ACC112 (cell line): ENCODE measurements at regions not wholly inside any gene's neighbourhood (a gene's known extent, or its start where the extent isn't known, plus 50 kb on each side); places are given as distances from the start of the nearest gene placed in this dataset.
"Not testable (repeated sequence)": the region's sequence is repeated elsewhere in the genome, so short reads cannot be mapped to it uniquely, and the experiment has no call there.

Source experiments
- H2AFZ ChIP-seq: fragments of 200-600 bp; sonication (generic); one replicate; pipeline ENCODE4 v1.6.0; 2017; ENCODE audit warnings: antibody characterized with exemption, low read length; ENCODE audit not compliant: unreplicated experiment
- H3K27ac ChIP-seq: fragments of 200-600 bp; sonication (generic); 2 replicates; pipeline ENCODE4 v1.5.1; 2014; ENCODE audit warnings: low read depth, mild to moderate bottlenecking, antibody characterized with exemption, low read length, moderate library complexity
- H3K27me3 ChIP-seq: fragments of 200-600 bp; sonication (generic); 2 replicates; pipeline ENCODE4 v1.6.1; 2014; ENCODE audit warnings: mild to moderate bottlenecking, antibody characterized with exemption, low read length, moderate library complexity, mixed read lengths; ENCODE audit not compliant: insufficient read depth
- H3K36me3 ChIP-seq: fragments of 200-600 bp; sonication (generic); 2 replicates; pipeline ENCODE4 v1.6.1; 2016; ENCODE audit warnings: mild to moderate bottlenecking, antibody characterized with exemption, low read length, moderate library complexity, mixed read lengths; ENCODE audit not compliant: insufficient read depth
- H3K4me1 ChIP-seq: fragments of 200-600 bp; sonication (generic); one replicate; pipeline ENCODE4 v1.6.1; 2016; ENCODE audit warnings: low read length, mixed read lengths; ENCODE audit not compliant: insufficient read depth, unreplicated experiment, control insufficient read depth
- H3K4me3 ChIP-seq: fragments of 200-600 bp; sonication (generic); 2 replicates; pipeline ENCODE4 v1.5.1; 2014; ENCODE audit warnings: mild to moderate bottlenecking, low read depth, low read length
- H3K79me2 ChIP-seq: fragments of 200-600 bp; sonication (generic); one replicate; pipeline ENCODE4 v1.6.0; 2016; ENCODE audit warnings: low read length; ENCODE audit not compliant: control insufficient read depth, unreplicated experiment, insufficient read depth

DNA sequence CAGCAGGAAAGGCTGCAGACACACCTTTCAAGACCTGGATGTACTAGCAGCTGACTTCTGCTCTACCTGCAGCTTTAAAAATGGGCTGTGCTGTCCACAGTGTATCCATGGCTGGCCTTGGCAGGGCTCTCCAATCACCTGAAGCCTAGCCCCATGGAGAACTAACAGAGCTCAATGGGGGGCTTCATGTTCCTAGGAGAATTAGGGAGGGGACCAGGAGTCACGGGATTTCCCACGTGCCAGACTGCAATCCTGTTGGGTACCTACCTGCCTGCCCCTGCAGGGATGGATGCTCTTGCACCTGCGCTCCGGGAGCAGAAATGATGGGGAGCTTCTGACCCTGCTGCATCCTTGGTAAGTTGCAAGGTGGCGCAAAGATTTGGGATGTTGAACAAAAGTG lies 462.1 kb downstream of the ICE1 start:
- Histone ChIP-seq H3K27ac (no peak overlapping the region), H3K4me1 (no peaks in the 10 kb centered on the region), H3K4me3 (no peak overlapping the region), H2AFZ (no peak overlapping the region), H3K27me3 (no peaks in the 10 kb centered on the region), H3K79me2 (no peaks in the 10 kb centered on the region), H3K36me3 (no peaks in the 10 kb centered on the region)

DNA sequence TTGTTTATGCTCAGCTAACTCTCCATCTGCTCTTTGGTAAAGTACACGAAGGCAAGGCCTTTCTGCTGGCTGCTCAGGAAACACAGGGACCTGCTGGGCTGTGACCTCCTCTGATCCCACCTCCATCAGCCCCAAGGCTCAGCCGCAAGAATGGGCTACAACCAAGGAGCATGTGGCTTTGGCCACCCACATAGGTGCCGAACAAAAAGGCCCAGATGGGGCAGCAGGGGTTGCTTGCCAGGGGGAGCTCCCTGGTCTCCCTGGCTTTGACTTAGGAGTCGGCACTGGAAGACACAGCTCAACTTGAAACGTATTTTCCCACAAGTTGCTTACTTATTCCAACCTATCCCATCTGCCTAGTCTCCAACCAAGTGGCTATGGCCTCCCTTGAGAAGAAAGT lies 461.1 kb downstream of the ICE1 start:
- Histone ChIP-seq H2AFZ (no peak overlapping the region), H3K79me2 (no peaks in the 10 kb centered on the region), H3K27me3 (no peaks in the 10 kb centered on the region), H3K4me3 (no peak overlapping the region), H3K36me3 (no peaks in the 10 kb centered on the region), H3K4me1 (no peaks in the 10 kb centered on the region), H3K27ac (no peak overlapping the region)

DNA sequence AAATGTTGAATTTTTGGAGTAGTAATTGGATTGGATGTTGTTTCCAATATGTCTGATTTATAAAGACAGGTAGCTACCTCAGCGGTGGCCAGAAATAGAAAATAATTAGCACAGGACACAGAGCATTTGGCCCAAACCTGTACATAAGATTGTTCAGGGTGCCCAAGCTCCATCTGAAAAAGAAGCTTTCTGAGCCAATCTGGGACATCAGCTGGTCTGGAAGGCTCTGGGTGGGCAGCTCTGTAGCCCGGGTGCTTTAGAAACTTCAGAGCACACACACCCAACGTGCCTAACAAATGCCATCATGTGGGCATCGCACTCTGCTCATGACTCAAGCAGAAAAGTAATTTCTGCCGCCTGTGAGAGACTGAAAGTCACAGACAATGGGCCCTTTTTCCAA lies 460.7 kb downstream of the ICE1 start:
- Histone ChIP-seq H3K4me3 (no peak overlapping the region), H3K36me3 (no peaks in the 10 kb centered on the region), H3K27ac (no peak overlapping the region), H3K4me1 (no peaks in the 10 kb centered on the region), H3K27me3 (no peaks in the 10 kb centered on the region), H3K79me2 (no peaks in the 10 kb centered on the region), H2AFZ (no peak overlapping the region)

DNA sequence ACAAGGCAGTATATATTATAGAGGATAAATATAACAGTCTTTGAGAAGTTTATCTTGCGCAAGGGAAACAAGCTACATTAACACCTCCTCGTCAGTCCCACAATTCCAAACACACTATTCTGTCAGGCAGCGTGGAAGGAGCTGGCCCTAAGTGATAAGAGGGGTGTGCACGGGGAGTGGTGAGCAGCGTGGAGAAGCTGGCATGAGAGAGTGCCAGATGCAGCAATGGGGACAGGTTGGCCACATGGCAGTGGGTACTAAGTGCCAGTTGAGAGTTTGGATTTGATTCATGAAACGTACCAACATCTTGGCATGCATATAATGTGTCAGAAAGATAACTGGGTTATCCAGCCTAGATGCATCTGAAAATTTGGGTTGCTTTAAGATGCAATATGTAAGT lies 460.2 kb downstream of the ICE1 start:
- Histone ChIP-seq H2AFZ (no peak overlapping the region), H3K27ac (no peak overlapping the region), H3K79me2 (no peaks in the 10 kb centered on the region), H3K4me1 (no peaks in the 10 kb centered on the region), H3K36me3 (no peaks in the 10 kb centered on the region), H3K4me3 (no peak overlapping the region), H3K27me3 (no peaks in the 10 kb centered on the region)

DNA sequence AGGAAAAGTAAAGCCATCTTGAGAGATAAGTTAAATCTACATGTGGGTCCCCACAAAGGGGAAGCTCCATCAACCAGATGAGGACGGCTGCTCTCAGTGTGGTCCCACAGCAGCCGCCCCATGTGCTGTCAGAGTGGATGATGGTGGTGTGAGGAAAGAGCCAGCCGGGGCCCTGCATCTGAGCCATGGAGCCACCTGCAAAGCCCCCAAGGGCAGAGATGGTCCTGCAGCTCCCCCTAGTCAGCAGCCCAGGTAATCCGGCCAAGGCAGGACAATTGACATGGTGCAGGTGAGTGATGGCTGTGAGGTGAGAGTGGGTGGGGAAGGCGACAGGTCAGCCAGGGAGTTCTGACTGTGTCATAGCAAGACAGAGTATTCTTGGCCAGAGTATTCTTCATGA lies 458.8 kb downstream of the ICE1 start:
- H3K4me1 ChIP-seq = no peaks in the 10 kb centered on the region
- H2AFZ ChIP-seq = no peak overlapping the region
- no peak overlapping the region for H3K4me3 ChIP-seq
- no peaks in the 10 kb centered on the region for H3K27me3 ChIP-seq
- H3K79me2 ChIP-seq = no peaks in the 10 kb centered on the region
- H3K27ac ChIP-seq = no peak overlapping the region
- H3K36me3 ChIP-seq = no peaks in the 10 kb centered on the region

DNA sequence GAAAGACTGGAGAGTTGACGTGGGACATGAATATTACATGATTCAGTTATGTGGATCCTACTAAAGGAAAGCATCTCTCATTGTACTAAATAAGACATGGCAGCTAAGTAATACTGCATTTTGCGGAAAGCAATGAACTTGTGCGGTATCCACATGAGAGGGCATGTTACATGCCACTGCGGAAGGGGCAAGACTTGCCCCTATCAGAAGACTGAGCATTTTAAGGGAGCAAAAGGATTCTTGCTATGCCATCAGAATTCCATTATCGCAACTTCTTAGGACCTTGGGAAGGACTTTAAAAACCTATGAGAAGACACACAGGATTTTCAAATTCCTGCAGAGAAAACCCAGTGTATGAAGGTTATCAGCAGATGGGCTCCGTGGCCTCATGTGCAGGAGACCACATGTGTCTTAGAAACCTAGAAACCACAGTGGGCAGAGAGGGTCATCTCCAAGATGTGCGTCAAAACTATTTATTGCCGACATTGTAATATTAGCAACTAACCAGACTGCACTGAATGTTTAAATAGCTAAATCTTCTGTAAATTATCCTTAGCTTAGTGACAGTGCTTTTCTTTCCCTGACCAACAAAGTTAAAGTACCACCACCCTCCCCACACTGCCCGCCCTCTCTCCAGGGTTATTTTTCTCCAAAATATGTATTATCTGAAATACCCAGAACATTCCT lies 457.7 kb downstream of the ICE1 start:
- H3K79me2 ChIP-seq = no peaks in the 10 kb centered on the region

DNA sequence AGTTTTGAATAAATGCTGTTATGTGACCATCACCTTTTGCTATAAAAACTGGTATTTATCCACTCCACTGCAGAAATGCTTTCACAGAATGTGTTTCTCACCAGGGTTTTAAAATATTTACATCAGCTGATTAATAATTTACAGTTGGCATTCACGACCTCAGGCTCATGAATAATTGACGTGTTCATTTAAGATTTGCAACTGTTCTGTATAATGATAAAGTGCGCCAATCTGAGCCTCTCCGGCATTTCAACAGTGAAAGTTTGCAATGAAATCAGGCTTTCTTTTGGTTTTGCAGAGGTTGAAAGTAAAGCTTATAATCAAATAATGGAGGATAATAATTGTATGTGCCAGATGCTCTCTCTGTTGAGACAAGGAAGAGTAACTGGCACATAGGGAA lies 434.9 kb downstream of the ICE1 start:
- Histone ChIP-seq H3K27ac (no peak overlapping the region), H3K79me2 (no peaks in the 10 kb centered on the region), H3K4me3 (no peak overlapping the region), H3K27me3 (no peaks in the 10 kb centered on the region), H3K36me3 (no peaks in the 10 kb centered on the region), H3K4me1 (no peaks in the 10 kb centered on the region), H2AFZ (no peak overlapping the region)

More for the DNA sequence above, 457.7 kb downstream of the ICE1 start:
- Histone ChIP-seq H3K27ac (no peak overlapping the region), H3K27me3 (no peaks in the 10 kb centered on the region), H3K36me3 (no peaks in the 10 kb centered on the region), H3K4me3 (no peak overlapping the region), H2AFZ (no peak overlapping the region), H3K4me1 (no peaks in the 10 kb centered on the region)

DNA sequence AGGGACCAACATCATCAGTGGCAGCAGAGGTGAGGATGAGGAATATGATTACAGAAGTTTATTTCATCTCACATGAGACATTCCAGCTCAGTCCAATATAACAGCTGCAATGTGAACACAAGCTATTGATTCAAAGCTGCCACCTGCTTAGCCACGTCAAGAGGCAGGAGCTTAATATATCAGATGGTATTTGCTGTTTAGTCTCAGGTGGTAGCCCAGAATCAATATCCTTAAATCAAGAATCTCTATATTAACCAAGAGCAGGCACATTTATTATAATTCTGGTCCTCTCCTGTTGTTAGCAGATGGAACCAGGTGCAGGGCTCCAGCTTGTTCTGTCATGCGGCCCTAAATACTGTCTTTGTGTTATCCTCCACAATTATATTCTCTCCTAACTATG lies 431.6 kb downstream of the ICE1 start:
- Histone ChIP-seq H3K27me3 (no peaks in the 10 kb centered on the region), H3K4me3 (no peak overlapping the region), H2AFZ (no peak overlapping the region), H3K4me1 (no peaks in the 10 kb centered on the region), H3K27ac (no peak overlapping the region), H3K36me3 (no peaks in the 10 kb centered on the region), H3K79me2 (no peaks in the 10 kb centered on the region)

DNA sequence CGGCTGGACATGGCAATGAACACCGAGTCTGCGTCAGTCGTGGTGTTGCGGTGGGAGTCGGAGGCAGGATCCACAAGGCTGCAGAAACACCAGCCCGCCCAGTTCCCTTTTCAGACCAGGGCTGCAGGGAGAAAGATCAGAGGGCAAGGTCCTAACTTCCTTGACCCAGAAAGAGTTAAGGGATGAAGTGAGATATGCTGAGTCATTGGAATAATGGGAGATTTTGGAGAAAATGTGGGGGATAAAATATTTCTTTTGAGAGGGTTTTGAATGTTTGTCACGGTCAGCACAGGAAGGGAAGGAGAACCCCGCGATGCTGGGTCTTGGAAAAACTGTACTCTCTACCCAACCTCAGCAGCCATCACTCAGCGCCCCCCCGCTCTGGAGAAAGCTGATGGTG lies 416.0 kb downstream of the ICE1 start:
- Histone ChIP-seq H3K4me3 (no peak overlapping the region), H3K27me3 (no peaks in the 10 kb centered on the region), H3K79me2 (no peaks in the 10 kb centered on the region), H3K27ac (no peak overlapping the region), H3K4me1 (no peaks in the 10 kb centered on the region), H3K36me3 (no peaks in the 10 kb centered on the region), H2AFZ (no peak overlapping the region)

DNA sequence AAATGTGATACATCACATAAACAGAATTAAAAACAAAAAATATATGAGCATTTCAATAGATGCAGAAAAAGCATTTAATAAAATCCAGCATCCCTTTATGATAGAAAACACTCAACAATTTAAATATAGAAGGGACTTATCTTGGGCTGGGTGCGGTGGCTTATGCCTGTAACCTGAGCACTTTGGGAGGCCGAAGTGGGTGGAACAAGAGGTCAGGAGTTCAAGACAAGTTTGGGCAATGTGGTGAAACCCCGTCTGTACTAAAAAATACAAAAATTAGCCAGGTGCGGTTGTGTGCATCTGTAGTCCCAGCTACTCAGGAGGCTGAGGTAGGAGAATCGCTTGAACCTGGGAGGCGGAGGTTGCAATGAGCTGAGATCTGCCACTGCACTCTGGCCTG lies 409.1 kb downstream of the ICE1 start:
- H3K79me2 ChIP-seq, H3K27me3 ChIP-seq, H2AFZ ChIP-seq, H3K27ac ChIP-seq, H3K4me3 ChIP-seq, H3K4me1 ChIP-seq, H3K36me3 ChIP-seq: not testable (repeated sequence)

DNA sequence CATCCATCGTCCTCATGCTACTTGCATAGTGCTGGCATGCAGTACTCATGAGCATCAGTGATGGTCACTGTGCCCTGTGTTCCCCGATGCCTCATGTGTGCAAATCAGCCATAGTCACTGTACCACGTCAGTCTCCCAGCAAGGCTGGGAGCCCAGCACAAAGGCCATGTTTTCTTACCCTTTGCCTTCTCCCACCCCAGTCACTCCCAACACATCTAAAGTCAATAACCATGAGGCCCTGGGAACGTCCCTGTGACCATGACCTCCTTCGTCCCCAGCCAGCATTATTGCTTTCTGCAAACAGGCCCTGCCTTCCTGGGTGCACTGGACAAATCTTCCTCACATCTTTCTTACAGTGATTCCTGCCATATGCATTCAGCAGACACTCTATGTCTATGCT lies 406.1 kb downstream of the ICE1 start:
- H2AFZ ChIP-seq = no peak overlapping the region
- no peak overlapping the region for H3K27ac ChIP-seq
- H3K4me3 ChIP-seq = no peak overlapping the region
- H3K36me3 ChIP-seq = no peaks in the 10 kb centered on the region
- no peaks in the 10 kb centered on the region for H3K27me3 ChIP-seq
- no peaks in the 10 kb centered on the region for H3K79me2 ChIP-seq
- no peaks in the 10 kb centered on the region for H3K4me1 ChIP-seq
